Posterior vena cava (tissue), 2 donors: ENCODE measurements at regions not wholly inside any gene's neighbourhood (a gene's known extent, or its start where the extent isn't known, plus 50 kb on each side); places are given as distances from the start of the nearest gene placed in this dataset.
"Not testable (repeated sequence)": the region's sequence is repeated elsewhere in the genome, so short reads cannot be mapped to it uniquely, and the experiment has no call there.

ENCODE experiments used
- DNase-seq: peaks from one replicate; pipeline ENCODE4 v3.0.0-alpha.2; 2020; ENCODE audit warnings: low spot score
- intact Hi-C, 2 donors: fragments of 100-400 bp; cut with DNase I; formaldehyde crosslinking; loops; one replicate each; pipeline versions ENCODE4 v1.14.1 to v1.14.2; 2022 to 2023
- donor health status: DM: yes; HTN: yes; CAD: no.
- donor health status: DM: yes; HTN: yes; CAD: no.

DNA sequence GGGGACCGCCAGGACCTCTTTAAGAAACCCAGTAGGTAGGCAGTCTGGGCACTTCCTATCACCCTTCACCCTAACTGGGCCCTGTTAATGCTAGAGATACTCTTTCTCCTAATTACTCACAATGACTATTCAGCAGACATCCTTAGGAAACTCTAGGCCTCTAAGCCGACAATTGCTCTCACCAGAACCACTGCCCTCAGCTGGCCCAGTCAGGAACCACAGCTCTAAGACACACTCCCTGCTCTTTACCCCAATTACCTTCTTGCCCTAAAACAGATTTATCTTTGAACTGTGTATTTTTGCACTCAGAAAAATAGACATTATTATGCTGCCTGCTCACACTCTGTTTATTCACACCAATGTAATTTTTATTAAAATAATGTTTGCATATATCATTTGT lies 432.6 kb upstream of the SLC30A5 start:
- DNase-seq, result no peak
- intact Hi-C loops, result no loop called here

GRCh38 chr5:68662804-68663307 lies 431.0 kb upstream of the SLC30A5 start:
- no peak for DNase-seq
- intact Hi-C loops, result no loop called here

GRCh38 chr5:68669864-68670575 lies 423.8 kb upstream of the SLC30A5 start:
- no peak for DNase-seq
- intact Hi-C loops, result loop anchor here in 1 of 2 donors (10.0 kb wide), 1 partner anchor 375 kb away; no protein-coding TSS in a partner anchor

DNA sequence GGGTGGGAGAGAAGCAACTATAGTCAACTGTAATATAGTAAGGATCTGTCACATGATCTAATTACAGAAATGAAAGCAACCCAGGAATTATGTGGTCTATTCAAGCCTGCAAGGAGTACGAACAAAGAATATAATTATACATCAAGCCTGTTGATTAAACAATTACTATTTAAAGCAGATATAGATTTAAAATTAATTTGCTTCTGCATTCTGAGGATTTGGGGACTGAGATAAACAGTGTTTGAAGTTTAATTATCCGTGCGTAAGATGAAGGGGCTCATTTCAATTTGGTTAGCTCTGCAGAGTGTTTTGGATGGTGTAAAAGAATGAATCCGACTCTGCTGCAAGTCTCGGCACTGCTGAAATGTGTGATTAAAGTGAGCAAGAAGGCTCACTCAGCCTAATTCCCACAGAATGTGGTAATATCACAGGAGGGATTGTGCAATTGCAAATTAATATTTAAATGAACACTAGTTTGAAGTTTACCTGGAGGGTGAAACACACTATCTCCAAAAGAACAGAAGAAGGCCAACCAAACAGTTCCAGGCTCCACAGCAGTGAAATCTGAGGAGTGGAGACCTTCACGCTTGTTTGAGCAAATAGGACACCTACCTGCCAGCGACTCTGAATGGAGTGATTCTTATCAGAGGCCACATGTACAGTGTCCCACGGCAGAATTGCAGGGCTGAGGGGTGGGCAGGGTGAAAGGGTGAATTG lies 420.6 kb upstream of the SLC30A5 start:
- no peak for DNase-seq
- intact Hi-C loops, result loop anchor here in 1 of 2 donors (10.0 kb wide), 1 partner anchor 378 kb away; no protein-coding TSS in a partner anchor

DNA sequence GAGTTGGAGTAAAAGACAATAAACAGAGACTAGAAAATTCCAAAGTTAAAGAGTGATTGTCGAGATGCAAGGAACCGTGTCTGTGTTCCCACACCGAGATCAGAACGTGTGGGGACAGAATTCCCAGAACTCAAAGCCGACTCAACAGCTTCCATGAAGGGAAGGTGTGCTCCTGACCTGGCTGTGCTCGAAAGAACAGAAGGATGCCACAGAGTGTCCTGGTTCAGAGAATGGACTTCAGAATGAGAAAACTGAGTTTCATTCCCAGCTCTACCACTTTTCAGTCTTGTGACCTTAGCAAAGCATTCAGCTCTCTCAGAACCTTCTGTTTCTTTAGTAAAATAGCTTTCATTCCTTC lies 420.0 kb upstream of the SLC30A5 start:
- intact Hi-C loops, result loop anchor here in 1 of 2 donors (10.0 kb wide), 1 partner anchor 379 kb away; no protein-coding TSS in a partner anchor

GRCh38 chr5:68679041-68679440 lies 414.8 kb upstream of the SLC30A5 start:
- intact Hi-C loops, result loop anchor here in 1 of 2 donors (10.0 kb wide), 1 partner anchor 384 kb away; no protein-coding TSS in a partner anchor

More for the DNA sequence above, 420.0 kb upstream of the SLC30A5 start:
- no peak for DNase-seq

GRCh38 chr5:68680366-68680765 lies 413.4 kb upstream of the SLC30A5 start:
- DNase-seq, result no peak
- intact Hi-C loops, result no loop called here

More at GRCh38 chr5:68679041-68679440, 414.8 kb upstream of the SLC30A5 start:
- DNase-seq, result no peak

GRCh38 chr5:68681929-68682328 lies 411.9 kb upstream of the SLC30A5 start:
- DNase-seq, result no peak
- intact Hi-C loops, result no loop called here

GRCh38 chr5:68682400-68683160 lies 411.2 kb upstream of the SLC30A5 start:
- intact Hi-C loops, result no loop called here

GRCh38 chr5:68683632-68684036 lies 410.2 kb upstream of the SLC30A5 start:
- DNase-seq, result no peak
- intact Hi-C loops, result no loop called here

More at GRCh38 chr5:68682400-68683160, 411.2 kb upstream of the SLC30A5 start:
- DNase-seq, result no peak

GRCh38 chr5:68685863-68686262 lies 408.0 kb upstream of the SLC30A5 start:
- intact Hi-C loops, result no loop called here
- no peak for DNase-seq

- intact Hi-C loops, result no loop called here
- no peak for DNase-seq
Measured at GRCh38 chr5:68688547-68688946, 405.3 kb upstream of the SLC30A5 start.

- intact Hi-C loops, result no loop called here
- no peak for DNase-seq
Measured at GRCh38 chr5:68689010-68689409, 404.8 kb upstream of the SLC30A5 start.

DNA sequence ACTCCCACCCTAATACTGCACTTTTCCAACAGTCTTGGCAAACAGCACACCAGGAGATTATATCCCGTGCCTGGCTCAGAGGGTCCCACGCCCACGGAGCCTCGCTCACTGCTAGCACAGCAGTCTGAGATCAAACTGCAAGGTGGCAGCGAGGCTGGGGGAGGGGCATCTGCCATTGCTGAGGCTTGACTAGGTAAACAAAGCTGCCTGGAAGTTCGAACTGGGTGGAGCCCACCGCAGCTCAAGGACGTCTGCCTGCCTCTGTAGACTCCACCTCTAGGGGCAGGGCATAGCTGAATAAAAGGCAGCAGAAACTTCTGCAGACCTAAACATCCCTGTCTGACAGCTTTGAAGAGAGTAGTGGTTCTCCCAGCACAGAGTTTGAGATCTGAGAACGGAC lies 401.9 kb upstream of the SLC30A5 start:
- intact Hi-C loops, DNase-seq: not testable (repeated sequence)

DNA sequence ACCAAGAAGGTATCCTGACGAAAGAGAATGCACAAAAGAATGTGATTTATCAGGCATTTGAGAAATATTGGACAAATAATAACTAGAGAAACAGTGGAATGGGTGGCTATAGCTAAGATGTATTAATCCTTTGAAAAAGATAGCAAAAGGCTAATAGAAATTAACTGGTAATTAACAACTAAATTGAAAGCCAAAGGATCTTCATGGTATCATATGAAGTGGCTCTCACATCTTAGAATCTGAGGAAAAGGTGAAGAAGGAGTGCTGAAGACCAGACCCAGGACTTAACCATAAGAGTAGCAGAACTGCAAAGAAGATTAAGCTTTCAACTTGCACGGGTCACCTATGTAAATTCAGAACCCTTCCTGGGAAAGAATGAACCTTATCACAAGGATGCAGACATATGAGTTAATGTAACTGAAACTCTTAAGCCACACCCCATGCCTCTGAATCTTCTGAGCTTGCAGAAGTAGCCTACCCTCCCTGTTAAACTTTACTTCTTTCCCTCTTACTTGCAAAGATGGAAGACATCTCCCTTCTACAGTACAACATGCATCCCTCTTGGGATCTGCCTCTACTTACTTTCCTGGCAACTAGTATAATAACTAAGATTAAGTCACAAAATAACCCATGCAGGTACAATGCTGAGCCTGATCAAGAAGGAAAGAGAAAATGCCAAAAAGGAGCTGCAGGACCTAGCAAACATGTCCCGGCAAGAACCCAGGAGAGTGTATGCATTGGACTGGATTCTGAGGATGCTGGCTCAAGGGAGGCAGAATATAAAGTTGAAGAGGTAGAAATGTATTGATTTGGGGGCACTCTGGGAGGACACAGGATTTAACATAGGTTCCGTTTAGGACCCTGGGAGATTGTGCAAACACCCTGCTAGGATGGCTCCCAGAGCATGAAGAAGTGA lies 395.5 kb upstream of the SLC30A5 start:
- intact Hi-C loops, result no loop called here
- no peak for DNase-seq

DNA sequence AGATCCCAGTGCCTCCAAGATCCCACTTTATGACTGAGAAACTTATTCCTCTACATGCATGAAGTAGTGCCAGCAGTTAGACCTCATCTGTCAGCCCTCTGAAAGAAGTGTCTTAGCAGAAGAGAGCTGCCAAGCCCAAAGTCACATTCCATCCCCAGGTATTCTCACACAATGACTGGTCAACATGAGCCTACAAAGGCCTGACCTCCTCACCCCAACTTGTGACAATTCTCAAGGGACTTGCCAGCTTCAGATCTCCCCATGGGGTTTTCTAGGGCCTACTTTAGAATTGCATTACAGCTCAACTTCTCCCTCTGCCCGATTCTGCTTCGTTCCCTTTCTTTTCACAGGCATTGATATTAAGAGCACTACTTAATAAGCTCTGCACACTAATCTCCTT lies 393.8 kb upstream of the SLC30A5 start:
- intact Hi-C loops, result no loop called here
- DNase-seq, result no peak

GRCh38 chr5:68707575-68707974 lies 386.2 kb upstream of the SLC30A5 start:
- DNase-seq, result no peak
- intact Hi-C loops, result no loop called here

DNA sequence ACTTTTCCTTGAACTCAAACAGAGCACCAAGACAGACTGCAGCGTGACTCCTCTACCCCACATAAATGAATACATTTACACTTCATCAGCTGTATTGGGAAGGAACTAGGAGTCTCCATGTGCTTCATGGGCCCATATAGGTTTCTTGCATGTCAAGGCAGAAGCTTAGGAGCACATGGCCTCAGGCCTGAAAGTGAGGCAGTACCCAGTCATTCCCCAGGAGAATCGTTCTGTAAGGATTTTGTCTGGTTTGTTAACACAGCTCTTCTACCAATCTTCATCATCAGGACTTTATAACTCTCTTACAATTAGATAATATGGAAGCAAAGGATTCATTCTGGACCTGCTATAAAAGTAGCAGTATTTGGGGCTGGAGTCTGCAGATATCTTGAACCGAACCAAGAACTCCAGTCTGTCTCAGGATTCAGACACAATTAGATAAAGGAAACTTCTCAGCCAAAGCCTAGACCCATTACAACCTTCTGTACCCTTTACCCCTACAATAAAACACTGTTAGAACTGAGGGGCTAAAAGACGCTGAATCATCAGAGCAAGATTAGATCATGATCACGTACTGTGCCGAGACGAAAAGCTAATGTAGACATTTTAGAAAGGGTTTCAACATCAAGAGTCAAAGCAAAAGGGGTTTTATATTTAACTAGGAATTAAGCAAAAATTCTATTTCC lies 385.5 kb upstream of the SLC30A5 start:
- intact Hi-C loops, result no loop called here
- DNase-seq, result no peak
